IMR-90 (cell line): ENCODE measurements at regions not wholly inside any gene's neighbourhood (a gene's known extent, or its start where the extent isn't known, plus 50 kb on each side); places are given as distances from the start of the nearest gene placed in this dataset.
A peak's percentile ranks its signal among the peaks of the same experiment; 100 is the strongest.

Experiments used
- ATAC-seq: fragments of 200-7000 bp; cut with Tn5 transposase; 2 replicates; pipeline ENCODE4 v1.9.1; 2020; ENCODE audit warnings: low read depth, mild to moderate bottlenecking, moderate library complexity
- BruUV-seq: library from RNA; stranded (reverse); fragments of 400-500 nt; replicated peaks from 2 replicates; lab custom pipeline; 2021; lab: Mats Ljungman, UMichigan
- CTCF ChIA-PET: fragments of 300-600 bp; formaldehyde crosslinking; extraction: SDS; loops from one replicate; lab custom pipeline; 2021; ENCODE audit warnings: antibody characterized with exemption; lab: Yijun Ruan, JAX
- POLR2A ChIA-PET: fragments of 300-600 bp; sonication (Branson Sonifier 250); formaldehyde crosslinking; loops from one replicate; lab custom pipeline; 2022; ENCODE audit warnings: antibody characterized with exemption; ENCODE audit not compliant: unreplicated experiment; lab: Charles Lee
- DNase-seq: peaks from one replicate; pipeline ENCODE4 v3.0.0; 2013
- H2AFZ ChIP-seq: replicated peaks from 2 replicates; pipeline ENCODE3; 2013; ENCODE audit warnings: low read length, mild to moderate bottlenecking; ENCODE audit not compliant: poor library complexity
- H2AK5ac ChIP-seq: 2 replicates; pipeline ENCODE4 v1.6.1; 2013; ENCODE audit warnings: low read depth, low read length, inconsistent platforms
- H2AK9ac ChIP-seq: replicated peaks from 2 replicates; pipeline ENCODE3; 2013; ENCODE audit warnings: mild to moderate bottlenecking, low read depth, low read length, moderate library complexity; ENCODE audit not compliant: poor library complexity
- H2BK120ac ChIP-seq: 2 replicates; pipeline ENCODE4 v1.6.1; 2013; ENCODE audit warnings: low read depth, low read length, inconsistent platforms
- H2BK15ac ChIP-seq: 3 replicates; pipeline ENCODE4 v1.6.1; 2013; ENCODE audit warnings: low read depth, low read length, inconsistent platforms
- H2BK20ac ChIP-seq: 2 replicates; pipeline ENCODE4 v1.6.1; 2013; ENCODE audit warnings: low read depth, mild to moderate bottlenecking, inconsistent platforms, low read length, moderate library complexity
- H2BK5ac ChIP-seq: 2 replicates; pipeline ENCODE4 v1.6.1; 2013; ENCODE audit warnings: mild to moderate bottlenecking, low read depth, low read length, inconsistent platforms; ENCODE audit not compliant: poor library complexity, severe bottlenecking
- H3K14ac ChIP-seq: replicated peaks from 2 replicates; pipeline ENCODE4 v1.6.1; 2013; ENCODE audit warnings: low read depth, low read length, inconsistent platforms
- H3K18ac ChIP-seq: 2 replicates; pipeline ENCODE4 v1.6.1; 2013; ENCODE audit warnings: low read depth, low read length, control low read depth
- H3K23ac ChIP-seq: 2 replicates; pipeline ENCODE4 v1.6.1; 2013; ENCODE audit warnings: low read depth, low read length, inconsistent platforms
- H3K27ac ChIP-seq: 2 replicates; pipeline ENCODE4 v1.5.1; 2013; ENCODE audit warnings: mild to moderate bottlenecking, control low read depth, low read length; ENCODE audit not compliant: insufficient read depth
- H3K27me3 ChIP-seq: 2 replicates; pipeline ENCODE4 v1.6.1; 2013; ENCODE audit warnings: low read length; ENCODE audit not compliant: control insufficient read depth, insufficient read depth
- H3K36me3 ChIP-seq: 2 replicates; pipeline ENCODE4 v1.6.1; 2013; ENCODE audit warnings: low read length, mixed read lengths; ENCODE audit not compliant: control insufficient read depth, insufficient read depth
- H3K4ac ChIP-seq: 2 replicates; pipeline ENCODE4 v1.6.1; 2013; ENCODE audit warnings: low read depth, low read length, inconsistent platforms
- H3K4me1 ChIP-seq: 2 replicates; pipeline ENCODE4 v1.6.1; 2013; ENCODE audit warnings: low read length, mixed read lengths; ENCODE audit not compliant: control insufficient read depth, insufficient read depth
- H3K4me2 ChIP-seq: 2 replicates; pipeline ENCODE4 v1.6.1; 2013; ENCODE audit warnings: low read depth, mild to moderate bottlenecking, control low read depth, low read length, moderate library complexity
- H3K4me3 ChIP-seq: 2 replicates; pipeline ENCODE4 v1.5.1; 2013; ENCODE audit warnings: low read depth, mild to moderate bottlenecking, control low read depth, low read length, moderate library complexity; ENCODE audit not compliant: insufficient read depth
- H3K56ac ChIP-seq: 2 replicates; pipeline ENCODE4 v1.6.1; 2013; ENCODE audit warnings: low read length, inconsistent platforms; ENCODE audit not compliant: insufficient read depth; ENCODE audit errors: extremely low read depth
- H3K79me1 ChIP-seq, 2 experiments: 2 replicates each; pipeline ENCODE4 v1.6.1; 2013; ENCODE audit warnings: low read length in 2 of 2, inconsistent platforms in 1 of 2, low read depth in 1 of 2
- H3K9ac ChIP-seq: 2 replicates; pipeline ENCODE4 v1.6.1; 2013; ENCODE audit warnings: low read depth, low read length, control low read depth
- H3K9me1 ChIP-seq: 2 replicates; pipeline ENCODE4 v1.6.1; 2013; ENCODE audit warnings: low read length, inconsistent platforms; ENCODE audit not compliant: insufficient read depth
- H3K9me3 ChIP-seq: 2 replicates; pipeline ENCODE4 v1.6.1; 2013; ENCODE audit warnings: low read length; ENCODE audit not compliant: control insufficient read depth, insufficient read depth
- H4K20me1 ChIP-seq: 2 replicates; pipeline ENCODE4 v1.6.1; 2013; ENCODE audit warnings: low read length, inconsistent platforms; ENCODE audit not compliant: insufficient read depth
- H4K5ac ChIP-seq: 2 replicates; pipeline ENCODE4 v1.6.1; 2013; ENCODE audit warnings: mild to moderate bottlenecking, low read depth, low read length, control low read depth
- H4K8ac ChIP-seq, 2 experiments: 2 replicates each; pipeline ENCODE4 v1.6.1; 2013; ENCODE audit warnings: low read depth in 2 of 2, low read length in 2 of 2, control low read depth in 1 of 2, inconsistent platforms in 1 of 2
- H4K91ac ChIP-seq: 2 replicates; pipeline ENCODE4 v1.6.1; 2013; ENCODE audit warnings: low read depth, low read length, inconsistent platforms; ENCODE audit not compliant: insufficient read depth
- CEBPB ChIP-seq: IDR thresholded peaks from 2 replicates; pipeline ENCODE4 v1.6.1; 2012; ENCODE audit warnings: low read depth, low read length, improper control_type of control experiment
- MAZ ChIP-seq: IDR thresholded peaks from 2 replicates; pipeline ENCODE4 v1.6.1; 2012; ENCODE audit warnings: low read depth, mild to moderate bottlenecking, low read length, improper control_type of control experiment, moderate library complexity, borderline replicate concordance
- WGBS, 2 experiments: methylation state at CpG; one replicate each; pipeline versions ENCODE4 v1.1.5 to v1.1.7; 2013; ENCODE audit warnings: missing lambda C conversion rate in 2 of 2; ENCODE audit not compliant: insufficient read length in 1 of 2; ENCODE audit errors: extremely low coverage in 2 of 2; 5-methylcytosine and 5-hydroxymethylcytosine counted together
- dilution Hi-C: fragments of 300-500 bp; cut with HindIII; formaldehyde crosslinking; loops from one replicate; pipeline ENCODE4 v1.14.3; 2018; ENCODE audit warnings: low sequenced_read_pairs; ENCODE audit not compliant: unreplicated experiment
- in situ Hi-C: fragments of 300-500 bp; cut with MboI; formaldehyde crosslinking; loops from 3 replicates; pipeline ENCODE4 v1.14.3; 2019; ENCODE audit warnings: low sequenced_read_pairs, inconsistent platforms, mixed read lengths
- intact Hi-C: fragments of 100-400 bp; cut with micrococcal nuclease; formaldehyde crosslinking; loops from 2 replicates; pipeline ENCODE4 v1.10.0; 2022

- Histone ChIP-seq H4K5ac (no peak overlapping the region), H2AK5ac (no peak overlapping the region), H3K18ac (no peak overlapping the region), H3K4ac (no peak overlapping the region), H3K9me1 (no peaks in the 10 kb centered on the region), H3K9me3 (no peaks in the 10 kb centered on the region), H3K56ac (no peak overlapping the region), H3K36me3 (no peaks in the 10 kb centered on the region), H3K79me1 (no peaks in the 10 kb centered on the region), H3K9ac (no peak overlapping the region), H4K8ac (no peak overlapping the region), H3K4me3 (no peak overlapping the region), H3K4me2 (no peak overlapping the region), H2BK20ac (no peak overlapping the region), H3K14ac (no peak overlapping the region), H3K27me3 (no peaks in the 10 kb centered on the region), H4K91ac (no peak overlapping the region), H2AK9ac (no peak overlapping the region), H2BK5ac (no peak overlapping the region), H2BK15ac (no peak overlapping the region), H2AFZ (no peak overlapping the region), H3K27ac (no peak overlapping the region), H4K20me1 (no peaks in the 10 kb centered on the region), H3K23ac (no peak overlapping the region), H3K4me1 (no peaks in the 10 kb centered on the region), H2BK120ac (no peak overlapping the region)
- POLR2A ChIA-PET, result no interaction called here
- intact Hi-C loops (no loop called here), dilution Hi-C loops (no loop called here), in situ Hi-C loops (no loop called here)
- TF ChIP-seq MAZ (no peak), CEBPB (peak; percentile 62)
- no TSS peak for BruUV-seq
- DNase-seq (no peak), ATAC-seq (no peak)
- CTCF ChIA-PET, result no interaction called here
- no CpG with 5 or more reads among the region's 4 CpGs for WGBS, 2 experiments
Measured at GRCh38 chr6:65780691-65781090, 73.7 kb upstream of the EYS start.
